ENCODE measurements at regions not wholly inside any gene's neighbourhood (a gene's known extent, or its start where the extent isn't known, plus 50 kb on each side); places are given as distances from the start of the nearest gene placed in this dataset.

GRCh38 chr7:116087984-116088383, 57.4 kb upstream of the TFEC start:
- TF ChIP-seq CTCF (conservative IDR thresholded peaks at IDR 0.05; ENCODE audit: low read depth, low read length) = no peak
- no peak for TF ChIP-seq EZH2phosphoT487 (IDR thresholded peaks at IDR 0.05; ENCODE audit: borderline replicate concordance, low read length)
- no peak for TF ChIP-seq EZH2 (IDR thresholded peaks at IDR 0.05; ENCODE audit: low read length, unreplicated experiment)
